ENCODE measurements at regions not wholly inside any gene's neighbourhood (a gene's known extent, or its start where the extent isn't known, plus 50 kb on each side); places are given as distances from the start of the nearest gene placed in this dataset.

- DNase-seq (ENCODE audit: low read depth): no peak
These were observed 117.4 kb upstream of the B3GAT1 start for GRCh38 chr11:134529212-134530096.

DNA sequence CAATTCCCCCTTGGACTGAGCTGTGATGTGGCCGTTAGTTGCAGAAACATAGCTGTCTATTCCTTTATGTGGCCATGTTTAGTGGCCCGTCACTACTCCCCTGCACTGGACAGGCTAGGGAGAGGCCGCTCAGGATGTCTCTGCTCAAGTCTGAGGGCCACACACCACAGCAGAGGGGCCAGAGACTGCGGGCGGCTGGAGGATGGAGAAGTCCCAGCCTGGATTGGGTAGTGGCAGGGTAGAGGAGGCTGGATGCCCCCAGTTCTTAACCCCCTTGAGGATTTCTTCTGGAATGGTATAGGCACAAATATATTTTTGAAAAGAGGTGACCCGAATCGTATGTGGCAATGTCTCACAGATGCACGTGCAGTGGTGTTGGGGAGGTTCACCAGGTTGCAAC is 116.4 kb upstream of the B3GAT1 start:
- DNase-seq (ENCODE audit: low read depth): no peak

DNA sequence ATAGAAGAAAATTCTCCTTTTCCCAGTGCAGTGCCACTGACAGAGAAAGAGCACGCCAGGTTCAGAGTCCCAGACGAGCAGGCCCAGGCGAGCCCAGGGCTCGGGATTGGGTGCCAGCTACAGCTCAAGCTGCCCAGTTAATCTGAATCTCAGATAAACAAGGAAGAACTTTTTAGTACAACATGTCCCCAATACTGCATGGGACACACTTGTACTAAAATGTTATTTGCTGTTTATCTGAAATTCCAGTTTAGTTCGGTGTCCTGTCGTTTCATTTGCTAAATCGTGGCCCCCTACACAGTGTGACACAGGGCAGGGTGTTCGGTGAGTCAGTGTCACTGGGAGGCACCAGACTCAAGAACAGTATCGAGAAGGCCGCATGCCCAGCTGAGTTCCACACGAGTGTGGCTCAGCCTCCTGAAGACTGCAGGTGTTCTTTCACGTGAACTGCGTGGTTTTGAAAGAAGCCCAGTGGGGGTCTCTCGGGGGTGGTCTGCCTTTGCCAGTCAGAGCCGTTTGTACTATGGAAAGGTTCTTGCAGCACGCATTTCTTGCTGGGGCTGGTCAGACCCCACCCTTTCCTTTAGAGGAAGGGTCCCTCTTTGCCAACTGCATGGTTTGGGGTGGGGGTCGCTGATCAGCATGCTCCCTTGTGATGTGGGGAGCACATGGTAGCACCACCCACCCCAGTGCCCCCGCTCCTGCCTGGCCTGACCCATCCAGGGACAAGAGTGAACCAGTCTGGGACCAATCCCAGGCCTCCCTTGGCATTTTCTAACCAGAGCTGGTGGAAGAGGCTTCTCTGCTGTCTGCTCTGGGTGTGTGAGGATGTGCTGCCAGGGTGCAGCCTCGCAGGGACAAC is 115.6 kb upstream of the B3GAT1 start:
- DNase-seq (ENCODE audit: low read depth): no peak

DNA sequence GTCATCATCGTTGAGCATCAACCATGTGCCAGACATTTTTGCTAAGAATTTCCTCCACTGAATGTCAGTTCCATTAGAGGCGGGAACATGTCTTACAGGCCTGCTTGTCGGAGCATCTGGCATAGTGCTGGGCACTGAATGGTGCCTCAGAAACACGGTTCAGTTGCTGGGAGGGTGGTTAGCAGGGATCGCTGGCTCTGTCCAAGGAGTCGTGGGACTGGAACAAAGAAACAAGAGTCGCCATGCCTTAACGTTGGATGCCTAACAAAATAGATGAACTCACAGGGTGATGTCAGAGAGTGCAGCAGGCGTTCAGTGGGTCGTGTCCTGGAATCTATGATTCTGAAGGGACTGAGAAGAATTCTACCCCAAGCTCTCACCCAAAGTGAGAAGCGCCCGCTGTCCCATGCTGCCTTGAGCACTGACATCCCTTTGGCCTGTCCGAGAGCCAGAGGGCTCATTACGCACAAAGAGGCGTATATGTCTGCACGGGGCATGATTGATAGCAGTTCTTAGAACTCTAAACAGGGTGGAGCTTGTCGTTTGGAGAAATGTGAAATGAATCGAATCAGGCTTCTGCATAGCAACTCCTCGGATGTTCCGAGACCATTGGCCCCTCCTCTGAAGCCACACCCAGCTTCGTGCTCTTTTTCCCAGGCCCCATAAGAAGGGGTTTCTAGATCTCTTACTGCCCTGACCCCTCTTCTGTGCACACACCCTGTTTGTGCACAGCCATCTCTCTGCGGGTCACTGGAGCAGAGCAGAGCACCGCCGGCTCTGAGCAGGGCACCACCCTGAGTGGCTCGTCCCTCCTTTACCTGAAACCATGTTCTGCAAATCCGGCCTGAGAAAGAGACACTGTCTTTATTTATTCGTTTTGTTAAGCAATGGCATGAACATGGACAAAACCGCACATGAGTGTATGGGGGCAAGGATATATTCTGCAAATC is 113.1 kb upstream of the B3GAT1 start:
- no peak for DNase-seq (ENCODE audit: low read depth)

DNA sequence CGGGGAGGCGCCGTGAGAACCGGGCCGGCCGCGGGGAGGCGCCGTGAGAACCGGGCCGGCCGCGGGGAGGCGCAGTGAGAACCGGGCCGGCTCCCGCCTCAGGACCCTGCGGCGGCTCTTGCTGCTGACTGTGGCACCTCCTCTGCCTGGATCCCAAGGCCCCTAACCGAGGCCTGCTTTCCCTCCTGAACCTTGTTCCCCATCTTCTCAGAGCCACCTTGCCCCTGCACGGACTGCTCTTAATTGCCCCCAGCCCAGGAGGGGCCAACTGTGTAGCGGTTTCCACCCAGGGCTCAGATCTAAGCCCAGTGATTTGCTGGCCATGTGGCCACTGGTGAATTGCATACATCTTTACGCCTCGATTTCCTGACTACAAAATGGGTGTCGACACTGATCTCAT is 112.2 kb upstream of the B3GAT1 start:
- no peak for DNase-seq (ENCODE audit: low read depth)

DNA sequence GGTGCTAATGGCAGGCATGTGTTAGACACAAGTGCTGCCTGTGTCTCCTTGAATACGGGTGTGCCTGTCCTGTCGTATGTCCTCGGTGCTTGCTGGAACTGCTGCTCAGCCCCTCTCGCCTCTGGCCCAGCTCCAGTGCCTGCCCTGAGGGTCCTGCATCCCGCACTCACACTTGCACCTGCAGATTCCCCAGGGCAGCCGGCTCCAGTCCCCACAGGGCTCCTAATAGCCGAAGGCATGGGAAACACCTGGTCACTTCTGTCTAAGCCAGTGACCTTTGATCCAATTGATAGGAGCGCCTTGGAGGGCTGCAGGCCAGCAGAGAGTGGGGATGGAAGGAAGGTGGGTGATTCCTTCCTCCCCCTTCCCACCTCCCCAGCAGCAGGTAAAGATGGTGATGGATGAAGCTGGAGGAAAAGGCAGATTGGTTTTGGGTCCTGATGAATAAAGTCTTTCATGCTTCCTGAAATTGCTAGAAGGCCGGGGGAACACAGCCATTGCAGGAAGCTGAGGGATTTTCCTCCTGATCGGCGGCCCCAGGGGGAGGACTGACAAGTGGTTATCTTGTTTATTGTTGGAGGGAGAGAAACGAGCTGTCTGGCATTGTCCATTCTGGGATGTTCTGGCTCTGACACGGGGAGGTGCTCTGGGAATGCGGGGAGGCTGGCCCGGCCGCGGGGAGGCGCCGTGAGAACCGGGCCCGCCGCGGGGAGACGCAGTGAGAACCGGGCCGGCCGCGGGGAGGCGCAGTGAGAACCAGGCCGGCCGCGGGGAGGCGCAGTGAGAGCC is 110.9 kb upstream of the B3GAT1 start:
- no peak for DNase-seq (ENCODE audit: low read depth)

DNA sequence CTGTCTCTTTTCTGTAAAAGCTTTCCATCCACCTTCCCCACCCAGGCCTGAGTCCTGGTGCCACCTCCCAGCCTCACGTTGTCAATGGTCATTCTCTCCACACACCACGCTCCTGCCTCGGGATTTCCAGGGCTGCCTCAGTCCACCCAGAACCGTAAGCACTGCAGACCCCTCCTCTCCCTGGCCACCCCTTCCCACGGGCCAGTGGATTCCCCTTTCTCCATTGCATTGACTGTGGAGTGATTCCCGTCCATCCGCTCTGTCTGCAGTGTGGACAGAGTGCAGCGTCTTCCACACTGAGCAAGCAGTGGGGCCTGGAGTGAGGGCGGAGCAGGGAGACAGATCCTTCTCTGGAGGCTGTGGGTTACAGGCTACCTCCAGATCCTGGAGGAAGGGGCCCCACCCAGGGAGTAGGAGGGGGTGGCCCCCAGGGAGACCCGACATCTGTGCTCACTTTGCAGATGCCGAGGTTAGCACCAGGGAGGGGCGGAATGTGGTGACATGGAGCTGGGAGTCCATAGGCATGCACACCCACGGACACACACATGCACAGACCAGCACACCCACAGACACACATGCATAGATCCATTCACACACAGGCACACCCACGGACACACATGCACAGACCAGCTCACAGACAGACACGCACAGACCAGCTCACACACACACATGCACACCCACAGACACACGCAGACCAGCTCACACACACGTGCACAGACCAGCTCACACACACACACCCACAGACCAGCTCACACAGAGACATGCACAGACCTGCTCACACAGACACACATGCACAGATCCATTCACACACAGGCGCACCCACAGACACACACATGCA is 109.6 kb upstream of the B3GAT1 start:
- no peak for DNase-seq (ENCODE audit: low read depth)

DNA sequence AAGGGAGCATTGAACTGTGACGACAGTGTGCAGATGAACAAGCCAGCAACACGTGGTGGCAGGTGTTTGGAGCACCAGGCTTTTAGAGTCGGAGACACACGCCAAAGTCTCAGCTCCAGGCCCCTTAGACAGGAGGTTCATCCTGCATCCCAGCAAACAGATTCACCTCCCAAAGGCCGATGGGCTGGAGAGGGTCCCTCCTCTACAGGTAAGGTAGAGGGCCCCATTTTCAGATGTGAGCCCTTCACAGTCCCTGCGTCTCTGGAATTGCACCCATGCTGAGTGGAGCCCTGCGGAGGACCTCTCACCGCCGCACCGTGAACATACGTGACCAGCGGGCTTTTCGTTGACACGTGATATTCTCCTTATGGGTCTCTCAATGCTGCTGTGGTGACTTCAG is 109.0 kb upstream of the B3GAT1 start:
- DNase-seq (ENCODE audit: low read depth): no peak

DNA sequence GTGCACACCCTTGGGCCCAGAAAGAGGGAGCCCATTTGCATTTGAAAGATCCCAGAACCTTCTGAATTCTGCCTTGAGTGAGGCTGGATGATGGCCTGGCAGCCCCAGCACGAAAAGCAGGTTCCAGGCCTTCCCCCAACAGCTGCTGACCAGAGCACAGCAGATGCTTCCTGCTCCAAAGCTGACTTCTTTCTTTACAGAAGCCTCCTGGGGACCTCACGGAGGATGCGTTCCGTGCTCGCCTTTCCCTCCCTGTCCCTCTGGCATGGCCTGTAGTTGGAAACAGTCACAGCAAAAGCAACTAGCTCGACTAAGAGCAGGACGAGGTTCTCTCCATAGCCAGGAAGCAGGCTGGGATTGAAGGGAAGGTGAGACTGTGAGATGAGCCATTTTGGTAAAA is 107.7 kb upstream of the B3GAT1 start:
- no peak for DNase-seq (ENCODE audit: low read depth)

DNA sequence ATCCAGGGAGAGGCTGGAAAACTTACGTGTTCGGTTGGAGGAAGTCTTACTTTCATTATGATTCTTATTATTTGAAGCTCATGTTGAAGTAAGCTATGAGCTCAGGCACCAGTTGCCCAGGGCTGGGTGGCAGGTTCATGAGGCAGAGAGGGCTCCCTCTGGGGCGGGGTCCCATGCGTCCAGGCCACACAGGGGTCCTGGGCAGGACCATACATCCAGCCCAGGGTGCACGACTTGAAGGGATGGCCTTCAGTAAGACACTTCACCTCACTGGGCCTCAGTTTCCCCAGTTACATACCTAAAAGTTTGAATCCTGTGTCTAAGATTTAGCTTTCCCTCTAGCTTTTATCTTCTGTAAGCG is 107.3 kb upstream of the B3GAT1 start:
- no peak for DNase-seq (ENCODE audit: low read depth)

GRCh38 chr11:134518616-134519389 is 106.8 kb upstream of the B3GAT1 start:
- no peak for DNase-seq (ENCODE audit: low read depth)

DNA sequence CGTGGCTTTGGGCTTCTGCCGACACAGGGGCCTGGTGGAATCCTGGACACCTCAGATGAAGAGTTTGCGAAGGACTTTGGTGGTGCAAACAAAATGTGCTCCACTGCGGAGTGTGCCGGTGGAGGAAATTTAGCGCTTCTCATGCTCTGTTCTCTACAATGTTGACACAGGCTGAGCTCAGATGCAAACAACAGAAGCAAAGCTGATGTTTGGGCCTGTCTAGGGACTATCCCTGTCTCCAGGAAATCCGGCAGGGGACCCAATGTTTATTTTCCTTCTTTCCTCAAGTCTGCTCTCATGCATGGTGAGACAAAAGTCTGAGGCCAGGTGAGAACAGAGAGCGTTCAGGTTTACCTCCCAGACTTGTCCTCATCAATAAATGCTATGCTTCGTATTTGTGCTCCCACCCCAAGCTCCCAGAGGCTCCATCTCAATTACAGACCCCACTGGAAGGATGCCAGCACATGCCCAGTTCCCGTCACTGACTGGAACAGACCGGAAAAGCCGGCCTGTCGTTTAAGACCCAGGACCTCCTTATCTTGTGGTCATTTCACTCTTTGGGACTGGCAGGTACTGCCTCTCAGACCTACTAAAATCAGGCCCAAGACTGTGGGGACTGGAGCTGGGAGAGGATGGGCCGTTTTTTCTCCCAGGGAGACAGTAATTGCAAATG is 105.7 kb upstream of the B3GAT1 start:
- DNase-seq (ENCODE audit: low read depth): no peak

DNA sequence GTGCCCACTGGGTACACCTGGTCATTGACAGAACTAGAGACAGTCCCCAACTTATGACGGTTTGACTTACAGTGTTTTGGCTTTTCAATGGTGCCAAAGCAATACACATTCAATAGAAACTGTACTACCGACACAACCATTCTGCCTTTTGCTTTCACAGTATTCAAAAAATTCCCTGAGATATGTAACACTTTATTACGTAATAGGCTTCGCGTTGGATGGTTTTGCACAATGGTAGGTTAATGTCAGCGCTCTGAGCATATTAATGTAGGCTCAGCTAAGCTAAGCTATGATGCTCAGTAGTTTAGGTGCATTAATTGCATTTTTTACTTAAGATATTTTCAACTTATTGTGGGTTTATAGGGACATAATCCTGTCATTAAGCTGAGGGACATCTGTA is 105.1 kb upstream of the B3GAT1 start:
- DNase-seq (ENCODE audit: low read depth): no peak

GRCh38 chr11:134516529-134516928 is 104.5 kb upstream of the B3GAT1 start:
- no peak for DNase-seq (ENCODE audit: low read depth)

- no peak for DNase-seq (ENCODE audit: low read depth)
These were observed 103.3 kb upstream of the B3GAT1 start for GRCh38 chr11:134515081-134515960.

DNA sequence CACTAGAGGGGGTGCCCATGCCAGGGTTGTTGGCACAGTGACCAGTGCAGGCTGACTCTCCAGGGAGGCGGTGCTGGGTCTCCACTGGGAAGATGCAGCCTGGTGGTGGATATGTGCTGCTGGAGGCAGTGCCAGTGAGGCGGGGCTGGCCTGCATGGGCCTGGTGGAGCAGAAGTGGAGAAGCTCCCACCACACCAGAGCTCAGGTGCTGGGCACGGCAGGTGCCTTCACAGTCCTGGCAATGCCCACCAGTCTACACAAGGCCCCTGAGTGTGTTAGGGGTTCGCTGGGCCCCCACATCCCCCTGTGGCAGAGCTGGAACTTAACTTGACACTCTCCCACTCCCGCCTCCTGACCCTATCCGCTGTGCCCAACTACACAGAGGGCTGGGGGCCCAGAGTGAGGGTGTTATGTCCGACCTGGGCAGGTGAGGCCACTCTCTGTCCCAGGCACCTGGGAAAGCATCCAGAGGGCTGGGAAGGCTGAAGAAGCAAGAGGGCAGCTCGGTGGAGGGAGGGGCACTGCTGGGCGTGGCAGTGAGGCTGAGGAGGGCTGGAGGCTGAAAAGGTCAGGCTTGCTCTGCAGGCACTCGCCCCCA is 102.4 kb upstream of the B3GAT1 start:
- DNase-seq (ENCODE audit: low read depth): no peak

DNA sequence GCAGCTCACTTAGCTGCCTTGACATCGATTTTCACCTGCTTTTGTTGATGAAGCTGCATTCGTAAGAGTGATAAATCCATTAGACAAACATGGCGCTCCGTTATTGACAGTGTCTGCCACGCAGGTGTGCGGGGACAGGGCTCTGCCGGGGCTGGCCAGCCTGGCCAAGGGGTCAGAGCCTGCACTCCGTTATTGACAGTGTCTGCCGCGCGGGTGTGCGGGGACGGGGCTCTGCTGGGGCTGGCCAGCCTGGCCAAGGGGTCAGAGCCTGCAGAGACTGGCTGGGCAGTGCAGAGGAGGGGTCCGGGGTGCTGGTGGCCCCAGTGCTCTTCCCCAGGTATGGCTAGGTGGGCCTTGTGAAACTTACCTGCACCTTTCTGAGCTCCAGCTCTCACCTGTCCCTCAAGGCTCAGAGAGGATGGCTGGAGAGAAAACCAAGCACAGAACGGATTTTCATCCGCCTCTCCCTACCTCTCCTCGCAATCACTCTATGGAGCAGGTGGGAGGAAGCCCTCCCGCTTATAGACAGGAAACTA is 101.6 kb upstream of the B3GAT1 start:
- DNase-seq (ENCODE audit: low read depth): no peak

All from ELR (cell line).